HEK293 (cell line): ENCODE measurements at regions not wholly inside any gene's neighbourhood (a gene's known extent, or its start where the extent isn't known, plus 50 kb on each side); places are given as distances from the start of the nearest gene placed in this dataset.
A peak's percentile ranks its signal among the peaks of the same experiment; 100 is the strongest.

Experiments
- CTCF ChIA-PET: fragments of 350-600 bp; formaldehyde crosslinking; extraction: SDS; loops from one replicate; lab custom pipeline; 2021; ENCODE audit warnings: antibody characterized with exemption; lab: Yijun Ruan, JAX
- POLR2A ChIA-PET: fragments of 300-600 bp; formaldehyde crosslinking; extraction: SDS; loops from one replicate; lab custom pipeline; 2020; ENCODE audit warnings: antibody characterized with exemption, inconsistent platforms; lab: Yijun Ruan, JAX
- H3K27ac ChIP-seq: fragments of 200-500 bp; sonication (Bioruptor generic); 2 replicates; pipeline ENCODE4 v1.5.1; 2014; ENCODE audit warnings: low read depth, low read length, control low read depth, inconsistent platforms; ENCODE audit errors: extremely low read depth
- H3K36me3 ChIP-seq, 2 experiments: fragments of 200-500 bp in 1 of 2; sonication (Bioruptor generic) in 1 of 2; 1 replicate in 1 of 2; 2 replicates in 1 of 2; pipeline ENCODE4 v1.5.1; 2014 to 2017; ENCODE audit warnings: inconsistent platforms in 2 of 2, low read length in 2 of 2; ENCODE audit not compliant: control insufficient read depth in 2 of 2, insufficient read depth in 1 of 2
- H3K4me1 ChIP-seq: fragments of 200-500 bp; sonication (Bioruptor generic); 2 replicates; pipeline ENCODE4 v1.5.1; 2014; ENCODE audit warnings: mild to moderate bottlenecking, low read length, inconsistent platforms; ENCODE audit not compliant: control insufficient read depth, insufficient read depth
- H3K4me3 ChIP-seq: 2 replicates; pipeline ENCODE4 v1.5.1; 2011; ENCODE audit warnings: low read depth, mild to moderate bottlenecking, control low read depth, low read length, moderate library complexity
- H3K9me3 ChIP-seq: fragments of 200-500 bp; sonication (Bioruptor generic); 2 replicates; pipeline ENCODE4 v1.5.1; 2014; ENCODE audit warnings: low read depth, low read length, inconsistent platforms; ENCODE audit not compliant: control insufficient read depth, insufficient read depth
- BCL6B ChIP-seq: fragments of 450-650 bp; formaldehyde crosslinking; IDR thresholded peaks from 2 replicates; pipeline ENCODE4 v1.5.1; 2017; ENCODE audit warnings: missing biosample characterization, missing genetic modification characterization
- CTCF ChIP-seq: fragments of 450-650 bp; formaldehyde crosslinking; IDR thresholded peaks from 2 replicates; pipeline ENCODE4 v1.5.1; 2016; ENCODE audit warnings: missing biosample characterization, missing genetic modification characterization
- GLIS1 ChIP-seq: fragments of 450-650 bp; formaldehyde crosslinking; IDR thresholded peaks from 2 replicates; pipeline ENCODE4 v1.5.1; 2016; ENCODE audit warnings: missing biosample characterization, missing genetic modification characterization
- GLIS2 ChIP-seq: fragments of 450-650 bp; formaldehyde crosslinking; IDR thresholded peaks from 2 replicates; pipeline ENCODE4 v1.5.1; 2016; ENCODE audit warnings: missing biosample characterization, missing genetic modification characterization
- MEIS1 ChIP-seq: sonication (generic); formaldehyde crosslinking; IDR thresholded peaks from 2 replicates; pipeline ENCODE4 v1.8.1; 2022; ENCODE audit warnings: missing genetic modification reagents, mild to moderate bottlenecking, borderline replicate concordance
- SCRT2 ChIP-seq: fragments of 450-650 bp; formaldehyde crosslinking; IDR thresholded peaks from 2 replicates; pipeline ENCODE4 v1.5.1; 2016; ENCODE audit warnings: missing biosample characterization, missing genetic modification characterization
- SETDB1 ChIP-seq: IDR thresholded peaks from one replicate; pipeline ENCODE4 v1.6.1; 2017; ENCODE audit warnings: mild to moderate bottlenecking, low read length, moderate library complexity, mixed read lengths; ENCODE audit not compliant: insufficient read length
- SP3 ChIP-seq: fragments of 450-650 bp; formaldehyde crosslinking; IDR thresholded peaks from 2 replicates; pipeline ENCODE4 v1.5.1; 2016; ENCODE audit warnings: missing biosample characterization, missing genetic modification characterization
- SP7 ChIP-seq: fragments of 450-650 bp; formaldehyde crosslinking; IDR thresholded peaks from 2 replicates; pipeline ENCODE4 v1.5.1; 2016; ENCODE audit warnings: missing biosample characterization, missing genetic modification characterization
- ZBTB17 ChIP-seq: fragments of 450-650 bp; formaldehyde crosslinking; IDR thresholded peaks from 2 replicates; pipeline ENCODE4 v1.5.1; 2016; ENCODE audit warnings: missing biosample characterization, missing genetic modification characterization
- ZIC2 ChIP-seq: fragments of 450-650 bp; formaldehyde crosslinking; IDR thresholded peaks from 2 replicates; pipeline ENCODE4 v1.5.1; 2016; ENCODE audit warnings: missing biosample characterization, missing genetic modification characterization
- ZNF112 ChIP-seq: fragments of 450-650 bp; formaldehyde crosslinking; IDR thresholded peaks from 2 replicates; pipeline ENCODE4 v1.5.0; 2017; ENCODE audit warnings: missing biosample characterization, missing genetic modification characterization
- ZNF133 ChIP-seq: fragments of 450-650 bp; formaldehyde crosslinking; IDR thresholded peaks from 2 replicates; pipeline ENCODE4 v1.5.1; 2016; ENCODE audit warnings: missing biosample characterization, missing genetic modification characterization
- ZNF16 ChIP-seq: fragments of 450-650 bp; formaldehyde crosslinking; IDR thresholded peaks from 2 replicates; pipeline ENCODE4 v1.5.1; 2016; ENCODE audit warnings: low read depth, missing biosample characterization, missing genetic modification characterization
- ZNF175 ChIP-seq: fragments of 450-650 bp; formaldehyde crosslinking; IDR thresholded peaks from 2 replicates; pipeline ENCODE4 v1.5.1; 2016; ENCODE audit warnings: missing biosample characterization, missing genetic modification characterization
- ZNF2 ChIP-seq: fragments of 450-650 bp; formaldehyde crosslinking; IDR thresholded peaks from 2 replicates; pipeline ENCODE4 v1.5.1; 2016; ENCODE audit warnings: missing biosample characterization, missing genetic modification characterization
- ZNF23 ChIP-seq: fragments of 450-650 bp; formaldehyde crosslinking; IDR thresholded peaks from 2 replicates; pipeline ENCODE4 v1.5.1; 2016; ENCODE audit warnings: missing biosample characterization, missing genetic modification characterization, borderline replicate concordance
- ZNF335 ChIP-seq: fragments of 450-650 bp; formaldehyde crosslinking; conservative IDR thresholded peaks from 2 replicates; pipeline ENCODE4 v1.5.1; 2016; ENCODE audit warnings: missing biosample characterization, missing genetic modification characterization
- ZNF600 ChIP-seq: fragments of 450-650 bp; formaldehyde crosslinking; IDR thresholded peaks from 2 replicates; pipeline ENCODE4 v1.5.1; 2016; ENCODE audit warnings: missing biosample characterization, missing genetic modification characterization
- ZNF660 ChIP-seq: fragments of 450-650 bp; IDR thresholded peaks from 2 replicates; pipeline ENCODE4 v1.5.1; 2018; ENCODE audit warnings: missing biosample characterization, mild to moderate bottlenecking, missing genetic modification characterization
- ZNF692 ChIP-seq: fragments of 450-650 bp; formaldehyde crosslinking; IDR thresholded peaks from 2 replicates; pipeline ENCODE4 v1.5.1; 2016; ENCODE audit warnings: missing biosample characterization, missing genetic modification characterization
- ZNF830 ChIP-seq: fragments of 450-650 bp; IDR thresholded peaks from 2 replicates; pipeline ENCODE4 v1.5.0; 2018; ENCODE audit warnings: missing biosample characterization, missing genetic modification characterization, low read depth, mild to moderate bottlenecking, moderate library complexity
- ZSCAN30 ChIP-seq: fragments of 450-650 bp; IDR thresholded peaks from 2 replicates; pipeline ENCODE4 v1.5.1; 2018; ENCODE audit warnings: missing biosample characterization, mild to moderate bottlenecking, missing genetic modification characterization, moderate library complexity
- TF ChIP-seq, protein P1 (sequence below): fragments of 450-650 bp; formaldehyde crosslinking; IDR thresholded peaks from 2 replicates; pipeline ENCODE4 v1.5.1; 2016; ENCODE audit warnings: missing biosample characterization, missing genetic modification characterization
- TF ChIP-seq, protein P2 (sequence below): fragments of 450-650 bp; formaldehyde crosslinking; IDR thresholded peaks from 2 replicates; pipeline ENCODE4 v1.5.1; 2017; ENCODE audit warnings: missing biosample characterization, missing genetic modification characterization

DNA sequence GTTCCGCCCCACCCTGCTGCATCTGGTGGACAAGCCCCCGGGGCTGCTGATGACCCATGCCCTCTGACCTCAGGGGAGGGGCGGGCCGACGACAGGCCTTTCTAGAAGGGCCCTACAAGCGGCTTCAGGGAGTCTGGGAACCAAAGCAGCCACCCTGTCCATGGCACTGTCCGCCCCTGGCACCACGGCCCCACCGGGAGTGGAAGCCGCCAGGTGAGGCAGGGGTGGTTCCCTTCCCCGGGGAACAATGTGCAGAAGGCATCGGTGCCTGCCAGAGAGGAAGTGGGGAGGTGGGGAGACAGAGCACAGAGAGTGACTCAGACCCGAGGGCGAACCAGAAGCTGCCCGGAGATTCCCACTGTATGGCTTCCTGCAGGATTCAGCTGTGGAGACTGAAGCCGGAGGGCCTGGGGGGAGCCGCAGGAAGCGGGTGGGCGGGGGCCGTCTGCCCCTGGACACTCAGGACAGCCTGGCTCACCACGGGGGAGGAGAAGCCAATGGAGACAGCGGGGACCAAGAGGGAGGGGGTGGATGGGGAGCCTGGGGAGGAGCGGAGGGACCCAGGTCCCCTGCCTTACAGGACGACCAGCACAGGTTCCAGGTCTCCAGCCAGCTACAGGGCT is 134.0 kb downstream of the TPRA1 start (continued):
- TF ChIP-seq, protein P1, sequence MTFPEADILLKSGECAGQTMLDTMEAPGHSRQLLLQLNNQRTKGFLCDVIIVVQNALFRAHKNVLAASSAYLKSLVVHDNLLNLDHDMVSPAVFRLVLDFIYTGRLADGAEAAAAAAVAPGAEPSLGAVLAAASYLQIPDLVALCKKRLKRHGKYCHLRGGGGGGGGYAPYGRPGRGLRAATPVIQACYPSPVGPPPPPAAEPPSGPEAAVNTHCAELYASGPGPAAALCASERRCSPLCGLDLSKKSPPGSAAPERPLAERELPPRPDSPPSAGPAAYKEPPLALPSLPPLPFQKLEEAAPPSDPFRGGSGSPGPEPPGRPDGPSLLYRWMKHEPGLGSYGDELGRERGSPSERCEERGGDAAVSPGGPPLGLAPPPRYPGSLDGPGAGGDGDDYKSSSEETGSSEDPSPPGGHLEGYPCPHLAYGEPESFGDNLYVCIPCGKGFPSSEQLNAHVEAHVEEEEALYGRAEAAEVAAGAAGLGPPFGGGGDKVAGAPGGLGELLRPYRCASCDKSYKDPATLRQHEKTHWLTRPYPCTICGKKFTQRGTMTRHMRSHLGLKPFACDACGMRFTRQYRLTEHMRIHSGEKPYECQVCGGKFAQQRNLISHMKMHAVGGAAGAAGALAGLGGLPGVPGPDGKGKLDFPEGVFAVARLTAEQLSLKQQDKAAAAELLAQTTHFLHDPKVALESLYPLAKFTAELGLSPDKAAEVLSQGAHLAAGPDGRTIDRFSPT (tag by site-specific recombination) = no peak
- TF ChIP-seq ZNF175 (no peak), SP7 (tag by site-specific recombination) (no peak), ZNF112 (no peak)

GRCh38 chr3:127455541-127456450 is 134.7 kb downstream of the TPRA1 start:
- H3K9me3 ChIP-seq = no peaks in the 10 kb centered on the region
- no peak overlapping the region; the same call in 1 of the 2 replicates for H3K4me3 ChIP-seq
- H3K27ac ChIP-seq = no peak overlapping the region
- no peaks in the 10 kb centered on the region for H3K36me3 ChIP-seq
- H3K4me1 ChIP-seq = no peaks in the 10 kb centered on the region
- CTCF ChIA-PET = interaction anchor here (0.6 to 1.7 kb wide), 18 partner anchors 9 to 1144 kb away, joined by 3 to 12 read pairs (median 4); no protein-coding TSS in a partner anchor
- POLR2A ChIA-PET = no interaction called here
- TF ChIP-seq ZIC2 (peak; percentile 79), BCL6B (tag by site-specific recombination) (no peak), ZNF133 (tag by site-specific recombination) (no peak), ZSCAN30 (tag by site-specific recombination) (peak; percentile 78), ZNF660 (tag by site-specific recombination) (peak; percentile 84), ZNF16 (no peak), ZNF23 (no peak), ZNF600 (peak; percentile 83), GLIS1 (tag by site-specific recombination) (peak; percentile 53; the same call in 1 of the 2 replicates), ZNF692 (0 out of 2 replicates have a peak, but pooled peaks have one; percentile 35), ZNF335 (tag by site-specific recombination) (peak; percentile 48), GLIS2 (tag by site-specific recombination) (peak; percentile 46), SCRT2 (peak; percentile 91), SETDB1 (no peak), CTCF (peak; percentile 89), SP3 (tag by site-specific recombination) (0 out of 2 replicates have a peak, but pooled peaks have one; percentile 19), ZNF830 (tag by site-specific recombination) (no peak), MEIS1 (CRISPR knock-in tag) (no peak), ZNF2 (tag by site-specific recombination) (no peak), ZBTB17 (tag by site-specific recombination) (0 out of 2 replicates have a peak, but pooled peaks have one; percentile 16)
- TF ChIP-seq, protein P2, sequence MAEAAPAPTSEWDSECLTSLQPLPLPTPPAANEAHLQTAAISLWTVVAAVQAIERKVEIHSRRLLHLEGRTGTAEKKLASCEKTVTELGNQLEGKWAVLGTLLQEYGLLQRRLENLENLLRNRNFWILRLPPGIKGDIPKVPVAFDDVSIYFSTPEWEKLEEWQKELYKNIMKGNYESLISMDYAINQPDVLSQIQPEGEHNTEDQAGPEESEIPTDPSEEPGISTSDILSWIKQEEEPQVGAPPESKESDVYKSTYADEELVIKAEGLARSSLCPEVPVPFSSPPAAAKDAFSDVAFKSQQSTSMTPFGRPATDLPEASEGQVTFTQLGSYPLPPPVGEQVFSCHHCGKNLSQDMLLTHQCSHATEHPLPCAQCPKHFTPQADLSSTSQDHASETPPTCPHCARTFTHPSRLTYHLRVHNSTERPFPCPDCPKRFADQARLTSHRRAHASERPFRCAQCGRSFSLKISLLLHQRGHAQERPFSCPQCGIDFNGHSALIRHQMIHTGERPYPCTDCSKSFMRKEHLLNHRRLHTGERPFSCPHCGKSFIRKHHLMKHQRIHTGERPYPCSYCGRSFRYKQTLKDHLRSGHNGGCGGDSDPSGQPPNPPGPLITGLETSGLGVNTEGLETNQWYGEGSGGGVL = no peak
